ENCODE measurements at regions not wholly inside any gene's neighbourhood (a gene's known extent, or its start where the extent isn't known, plus 50 kb on each side); places are given as distances from the start of the nearest gene placed in this dataset.

GRCh38 chr2:4539121-4539520 lies 835.7 kb downstream of the DCDC2C start:
- no peak overlapping the region for H3K4me3 ChIP-seq (replicated peaks; ENCODE audit: low read depth, low read length)
- DNase-seq (ENCODE audit: low read depth): no peak
- no peak for TF ChIP-seq CTCF (IDR thresholded peaks at IDR 0.05; ENCODE audit: low read length, missing control alignments)

GRCh38 chr2:4549666-4550210 lies 846.4 kb downstream of the DCDC2C start:
- TF ChIP-seq CTCF (IDR thresholded peaks at IDR 0.05; ENCODE audit: low read length, missing control alignments): no peak
- no peak overlapping the region for H3K4me3 ChIP-seq (replicated peaks; ENCODE audit: low read depth, low read length)
- DNase-seq (ENCODE audit: low read depth): no peak

- no peak overlapping the region for H3K4me3 ChIP-seq (replicated peaks; ENCODE audit: low read depth, low read length)
- no peak for TF ChIP-seq CTCF (IDR thresholded peaks at IDR 0.05; ENCODE audit: low read length, missing control alignments)
- DNase-seq (ENCODE audit: low read depth): no peak
These were observed 848.5 kb downstream of the DCDC2C start for GRCh38 chr2:4551691-4552474.

- H3K4me3 ChIP-seq (replicated peaks; ENCODE audit: low read depth, low read length): no peak overlapping the region
- no peak for TF ChIP-seq CTCF (IDR thresholded peaks at IDR 0.05; ENCODE audit: low read length, missing control alignments)
- DNase-seq (ENCODE audit: low read depth): no peak
These were observed 849.9 kb downstream of the DCDC2C start for GRCh38 chr2:4553241-4553640.

GRCh38 chr2:4556135-4556896 lies 852.9 kb downstream of the DCDC2C start:
- H3K4me3 ChIP-seq (replicated peaks; ENCODE audit: low read depth, low read length): no peak overlapping the region
- DNase-seq (ENCODE audit: low read depth): no peak
- no peak for TF ChIP-seq CTCF (IDR thresholded peaks at IDR 0.05; ENCODE audit: low read length, missing control alignments)

- no peak overlapping the region for H3K4me3 ChIP-seq (replicated peaks; ENCODE audit: low read depth, low read length)
- no peak for DNase-seq (ENCODE audit: low read depth)
These were observed 857.8 kb downstream of the DCDC2C start for GRCh38 chr2:4561196-4561595.

More at GRCh38 chr2:4561196-4561595, 857.8 kb downstream of the DCDC2C start:
- no peak for TF ChIP-seq CTCF (IDR thresholded peaks at IDR 0.05; ENCODE audit: low read length, missing control alignments)

Data from fibroblast of pulmonary artery (primary cell).